ENCODE measurements at regions not wholly inside any gene's neighbourhood (a gene's known extent, or its start where the extent isn't known, plus 50 kb on each side); places are given as distances from the start of the nearest gene placed in this dataset.

GRCh38 chr4:12507868-12508481, 976.2 kb downstream of the RAB28 start:
- no peak for DNase-seq (ENCODE audit: low read depth)
- Histone ChIP-seq H3K27me3 (ENCODE audit: control insufficient read depth, insufficient read depth, low read length) (no peaks in the 10 kb centered on the region), H3K36me3 (ENCODE audit: control insufficient read depth, insufficient read depth, low read length) (no peaks in the 10 kb centered on the region), H3K4me3 (ENCODE audit: low read depth, low read length) (no peak overlapping the region)
- no peak for FAIRE-seq
- TF ChIP-seq, protein P1, sequence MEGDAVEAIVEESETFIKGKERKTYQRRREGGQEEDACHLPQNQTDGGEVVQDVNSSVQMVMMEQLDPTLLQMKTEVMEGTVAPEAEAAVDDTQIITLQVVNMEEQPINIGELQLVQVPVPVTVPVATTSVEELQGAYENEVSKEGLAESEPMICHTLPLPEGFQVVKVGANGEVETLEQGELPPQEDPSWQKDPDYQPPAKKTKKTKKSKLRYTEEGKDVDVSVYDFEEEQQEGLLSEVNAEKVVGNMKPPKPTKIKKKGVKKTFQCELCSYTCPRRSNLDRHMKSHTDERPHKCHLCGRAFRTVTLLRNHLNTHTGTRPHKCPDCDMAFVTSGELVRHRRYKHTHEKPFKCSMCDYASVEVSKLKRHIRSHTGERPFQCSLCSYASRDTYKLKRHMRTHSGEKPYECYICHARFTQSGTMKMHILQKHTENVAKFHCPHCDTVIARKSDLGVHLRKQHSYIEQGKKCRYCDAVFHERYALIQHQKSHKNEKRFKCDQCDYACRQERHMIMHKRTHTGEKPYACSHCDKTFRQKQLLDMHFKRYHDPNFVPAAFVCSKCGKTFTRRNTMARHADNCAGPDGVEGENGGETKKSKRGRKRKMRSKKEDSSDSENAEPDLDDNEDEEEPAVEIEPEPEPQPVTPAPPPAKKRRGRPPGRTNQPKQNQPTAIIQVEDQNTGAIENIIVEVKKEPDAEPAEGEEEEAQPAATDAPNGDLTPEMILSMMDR (IDR thresholded peaks at IDR 0.05; ENCODE audit: insufficient read depth, low read length, severe bottlenecking) = no peak

GRCh38 chr4:12500409-12500808, 983.7 kb downstream of the RAB28 start:
- Histone ChIP-seq H3K36me3 (ENCODE audit: control insufficient read depth, insufficient read depth, low read length) (no peaks in the 10 kb centered on the region), H3K4me3 (ENCODE audit: low read depth, low read length) (no peak overlapping the region), H3K27me3 (ENCODE audit: control insufficient read depth, insufficient read depth, low read length) (no peaks in the 10 kb centered on the region)
- TF ChIP-seq, protein P1 (IDR thresholded peaks at IDR 0.05; ENCODE audit: insufficient read depth, low read length, severe bottlenecking) = no peak
- FAIRE-seq (no peak), DNase-seq (ENCODE audit: low read depth) (no peak)

- FAIRE-seq = no peak
Observed at GRCh38 chr4:12499693-12500092, 984.4 kb downstream of the RAB28 start.

GRCh38 chr4:12495211-12495610, 988.9 kb downstream of the RAB28 start:
- DNase-seq (ENCODE audit: low read depth) (no peak), FAIRE-seq (no peak)
- H3K27me3 ChIP-seq (ENCODE audit: control insufficient read depth, insufficient read depth, low read length) = no peaks in the 10 kb centered on the region
- H3K4me3 ChIP-seq (ENCODE audit: low read depth, low read length) = no peak overlapping the region
- H3K36me3 ChIP-seq (ENCODE audit: control insufficient read depth, insufficient read depth, low read length) = no peaks in the 10 kb centered on the region
- TF ChIP-seq, protein P1 (IDR thresholded peaks at IDR 0.05; ENCODE audit: insufficient read depth, low read length, severe bottlenecking) = no peak

More at GRCh38 chr4:12499693-12500092, 984.4 kb downstream of the RAB28 start:
- Histone ChIP-seq H3K36me3 (ENCODE audit: control insufficient read depth, insufficient read depth, low read length) (no peaks in the 10 kb centered on the region), H3K4me3 (ENCODE audit: low read depth, low read length) (no peak overlapping the region), H3K27me3 (ENCODE audit: control insufficient read depth, insufficient read depth, low read length) (no peaks in the 10 kb centered on the region)
- no peak for DNase-seq (ENCODE audit: low read depth)
- TF ChIP-seq, protein P1 (IDR thresholded peaks at IDR 0.05; ENCODE audit: insufficient read depth, low read length, severe bottlenecking) = no peak

DNA sequence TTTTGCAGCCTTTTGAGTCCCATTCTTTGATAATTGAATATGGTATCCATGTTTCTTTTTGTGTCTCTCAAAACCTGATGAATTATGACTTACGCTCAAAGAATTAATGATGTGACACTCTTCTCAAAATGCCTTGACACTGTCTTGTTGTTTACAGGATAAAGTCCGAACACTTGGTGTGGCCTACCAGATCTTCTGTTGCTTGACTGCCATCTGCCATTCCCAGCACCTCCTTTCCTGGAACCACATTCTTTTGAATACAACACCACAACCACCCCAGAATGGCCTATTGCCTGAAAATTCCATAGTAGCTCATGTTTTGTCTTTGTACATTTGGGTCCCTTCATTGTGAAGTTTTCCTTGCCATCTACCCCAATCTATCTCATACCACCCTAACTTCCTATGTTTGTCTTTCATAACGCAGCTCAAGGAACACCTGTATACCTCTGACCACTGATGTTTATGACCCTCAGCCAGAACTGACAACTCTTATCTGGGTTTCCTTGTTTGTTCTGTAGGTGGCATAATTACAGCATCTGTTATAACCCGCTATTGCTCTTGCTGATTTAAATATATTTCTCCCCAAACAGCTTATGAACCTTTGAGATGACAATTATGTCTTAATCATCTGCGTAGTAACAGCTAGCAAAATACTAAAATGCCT, 991.3 kb downstream of the RAB28 start:
- Histone ChIP-seq H3K36me3 (ENCODE audit: control insufficient read depth, insufficient read depth, low read length) (no peaks in the 10 kb centered on the region), H3K27me3 (ENCODE audit: control insufficient read depth, insufficient read depth, low read length) (no peaks in the 10 kb centered on the region), H3K4me3 (ENCODE audit: low read depth, low read length) (no peak overlapping the region)
- TF ChIP-seq, protein P1 (IDR thresholded peaks at IDR 0.05; ENCODE audit: insufficient read depth, low read length, severe bottlenecking) = no peak
- DNase-seq (ENCODE audit: low read depth) = no peak
- no peak for FAIRE-seq

Data from bronchial epithelial cell (primary cell).